GM18867 (cell line): ENCODE measurements at regions not wholly inside any gene's neighbourhood (a gene's known extent, or its start where the extent isn't known, plus 50 kb on each side); places are given as distances from the start of the nearest gene placed in this dataset.

Source experiments
- ATAC-seq: cut with Tn5 transposase; IDR thresholded peaks from one replicate; pipeline ENCODE4 v1.9.1; 2021; ENCODE audit warnings: mild to moderate bottlenecking, moderate library complexity; ENCODE audit not compliant: unreplicated experiment

- no peak for ATAC-seq
These were observed 188.3 kb downstream of the OGFRL1 start for GRCh38 chr6:71476872-71477271.

GRCh38 chr6:71478834-71479541 is 190.4 kb downstream of the OGFRL1 start:
- ATAC-seq: no peak

- ATAC-seq: no peak
These were observed 192.0 kb downstream of the OGFRL1 start for GRCh38 chr6:71480577-71480976.

- no peak for ATAC-seq
These were observed 192.4 kb downstream of the OGFRL1 start for GRCh38 chr6:71481011-71481410.

GRCh38 chr6:71481801-71482200 is 193.2 kb downstream of the OGFRL1 start:
- ATAC-seq: no peak

GRCh38 chr6:71482742-71483141 is 194.1 kb downstream of the OGFRL1 start:
- ATAC-seq: no peak

- ATAC-seq: no peak
These were observed 197.8 kb downstream of the OGFRL1 start for GRCh38 chr6:71486461-71486860.

GRCh38 chr6:71488186-71488585 is 199.6 kb downstream of the OGFRL1 start:
- ATAC-seq: peak; percentile 48

GRCh38 chr6:71489736-71490135 is 201.1 kb downstream of the OGFRL1 start:
- no peak for ATAC-seq

- no peak for ATAC-seq
These were observed 202.3 kb downstream of the OGFRL1 start for GRCh38 chr6:71490876-71491275.

- no peak for ATAC-seq
These were observed 203.2 kb downstream of the OGFRL1 start for GRCh38 chr6:71491844-71492243.

- no peak for ATAC-seq
These were observed 204.1 kb downstream of the OGFRL1 start for GRCh38 chr6:71492668-71493067.

GRCh38 chr6:71496018-71496721 is 207.6 kb downstream of the OGFRL1 start:
- peak; percentile 100 for ATAC-seq

GRCh38 chr6:71496722-71497033 is 208.1 kb downstream of the OGFRL1 start:
- no peak for ATAC-seq

- no peak for ATAC-seq
These were observed 210.0 kb downstream of the OGFRL1 start for GRCh38 chr6:71498638-71499037.

GRCh38 chr6:71499667-71500066 is 211.1 kb downstream of the OGFRL1 start:
- no peak for ATAC-seq

- ATAC-seq: no peak
These were observed 213.6 kb downstream of the OGFRL1 start for GRCh38 chr6:71502168-71502567.

- no peak for ATAC-seq
These were observed 214.3 kb downstream of the OGFRL1 start for GRCh38 chr6:71502956-71503355.

GRCh38 chr6:71507183-71507582 is 218.6 kb downstream of the OGFRL1 start:
- no peak for ATAC-seq

GRCh38 chr6:71509191-71510005 is 220.8 kb downstream of the OGFRL1 start:
- ATAC-seq: no peak

GRCh38 chr6:71510057-71510713 is 221.6 kb downstream of the OGFRL1 start:
- ATAC-seq: peak; percentile 94
